T-helper 2 cell treated with Interferon-gamma antibody and Interleukin-4, amounts not matched to agents 100 ng/mL and 5 ng/mL, for 36 hours (primary cell): ENCODE measurements at regions not wholly inside any gene's neighbourhood (a gene's known extent, or its start where the extent isn't known, plus 50 kb on each side); places are given as distances from the start of the nearest gene placed in this dataset.
"Not testable (repeated sequence)": the region's sequence is repeated elsewhere in the genome, so short reads cannot be mapped to it uniquely, and the experiment has no call there.

Experiments used
- intact Hi-C: fragments of 100-400 bp; cut with micrococcal nuclease; formaldehyde crosslinking; loops from one replicate; pipeline ENCODE4 v1.15.1; 2023

DNA sequence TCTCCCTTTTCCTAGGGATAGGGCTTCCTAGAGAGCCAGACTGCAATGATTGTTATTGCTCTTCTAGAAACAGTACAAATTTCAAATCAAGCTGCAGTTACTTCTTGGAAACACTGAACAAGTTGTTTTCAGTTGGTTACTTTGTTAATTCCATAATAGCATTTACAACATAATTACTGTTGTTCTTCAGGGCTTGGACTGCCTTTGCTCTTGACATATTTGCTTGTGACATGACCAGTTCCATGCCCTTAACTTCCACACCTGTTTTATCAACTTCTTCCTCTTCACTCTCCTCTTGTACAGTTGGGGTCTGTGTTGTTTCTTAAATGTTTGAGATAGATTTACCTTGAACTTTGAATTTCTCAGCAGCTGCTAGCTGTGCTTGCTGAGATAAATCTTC lies 104.4 kb downstream of the SEC23IP start:
- intact Hi-C loops: no loop called here

DNA sequence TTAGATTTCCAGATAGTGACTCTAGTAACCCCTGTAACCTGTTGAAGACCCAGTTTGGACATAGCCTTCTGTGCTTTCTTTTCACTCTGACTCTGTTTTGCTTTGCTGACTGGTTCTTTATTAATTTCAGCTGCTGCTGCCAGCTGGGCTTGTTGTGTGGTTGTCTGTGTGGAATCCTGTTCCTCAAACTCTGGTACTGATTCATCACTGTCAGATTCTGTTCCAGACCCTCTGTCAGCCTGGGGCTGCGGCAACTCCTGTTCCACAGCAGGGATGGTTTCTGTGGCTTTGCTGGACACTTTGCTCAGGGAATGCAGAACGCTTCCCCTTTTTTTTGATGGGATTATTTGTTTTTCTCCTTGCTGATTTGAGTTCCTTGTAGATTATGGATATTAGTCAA lies 104.9 kb downstream of the SEC23IP start:
- intact Hi-C loops: no loop called here

DNA sequence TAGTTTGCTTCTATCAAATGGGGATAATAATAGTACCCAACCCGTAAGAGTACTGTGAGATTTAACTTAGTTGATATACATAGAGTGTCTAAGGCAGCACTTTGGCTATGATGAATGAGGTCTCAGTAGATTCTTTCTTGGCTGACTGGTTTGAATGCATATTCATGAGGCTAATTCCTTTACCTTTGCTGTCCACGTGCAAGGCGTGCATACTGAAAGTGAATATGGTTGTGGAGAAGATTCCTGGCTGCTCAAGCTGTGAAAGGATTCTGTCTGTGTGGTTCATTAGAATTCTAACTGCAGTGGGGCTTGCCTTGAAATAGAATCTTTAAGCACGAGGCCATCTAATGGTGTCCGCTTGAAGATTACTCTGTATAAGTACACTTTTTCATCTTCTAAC lies 110.3 kb downstream of the SEC23IP start:
- intact Hi-C loops: no loop called here

DNA sequence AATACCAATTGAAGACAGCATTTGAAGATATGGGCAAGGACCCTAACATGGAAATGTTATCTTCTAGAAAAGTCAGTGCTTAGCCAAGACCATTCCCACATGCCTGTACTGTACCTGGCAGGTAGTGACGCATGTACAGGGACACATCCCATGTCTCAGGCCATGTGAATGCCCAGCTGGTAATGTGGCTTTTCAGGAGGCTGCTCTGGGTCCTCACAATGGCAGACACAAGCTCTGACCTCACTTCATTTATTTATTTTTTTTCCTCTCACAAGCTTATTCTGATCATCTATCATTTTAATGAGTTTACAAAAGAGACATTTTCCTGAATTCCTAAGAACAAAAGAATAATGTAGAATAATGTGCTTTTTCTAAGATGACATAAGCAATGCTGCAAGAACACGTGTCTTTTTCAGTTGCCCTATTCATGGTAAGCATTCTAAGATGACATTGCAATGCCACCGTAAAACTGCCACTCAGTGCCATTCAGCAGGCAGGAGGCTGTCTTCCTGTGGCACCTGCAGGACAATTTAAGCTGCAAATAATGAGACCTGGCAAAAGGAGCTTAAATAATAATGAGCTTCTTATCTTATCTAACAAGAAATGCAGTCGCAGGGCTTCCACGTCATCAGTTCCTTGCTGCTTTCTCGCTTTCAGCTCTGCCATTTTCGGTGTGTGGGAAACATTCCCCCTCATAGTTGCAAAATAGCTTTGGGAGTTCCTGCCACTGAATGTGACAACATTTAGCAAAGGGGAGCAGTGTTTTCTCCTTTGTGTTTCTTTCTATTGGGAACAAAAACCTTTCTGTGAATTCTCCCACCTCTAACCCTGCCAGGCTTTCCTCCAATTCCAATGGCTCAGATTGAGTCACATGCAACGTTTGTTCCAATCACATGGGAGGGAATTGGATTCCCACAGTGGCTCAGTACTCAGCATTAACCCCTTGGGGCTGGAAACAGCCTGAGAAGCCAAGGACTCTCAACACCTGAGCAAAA lies 113.0 kb downstream of the SEC23IP start:
- intact Hi-C loops: no loop called here

DNA sequence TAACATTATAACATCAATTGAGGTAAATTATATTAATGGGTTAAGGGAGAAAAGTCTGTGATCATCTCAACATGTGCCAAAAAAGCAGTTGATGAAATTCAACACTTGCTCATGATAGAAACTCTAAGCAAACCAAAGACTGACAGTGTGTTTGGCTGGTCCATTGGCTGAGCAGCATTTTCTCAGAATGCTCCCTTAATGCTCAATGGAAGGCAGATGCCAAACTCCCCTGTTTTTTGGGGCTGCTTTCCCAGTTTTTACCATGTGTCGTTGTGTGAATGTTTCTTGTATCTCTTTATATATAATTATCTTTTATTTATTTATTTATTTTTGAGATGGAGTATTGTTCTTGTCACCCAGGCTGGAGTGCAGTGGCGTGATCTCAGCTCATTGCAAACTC lies 114.7 kb downstream of the SEC23IP start:
- intact Hi-C loops: no loop called here

DNA sequence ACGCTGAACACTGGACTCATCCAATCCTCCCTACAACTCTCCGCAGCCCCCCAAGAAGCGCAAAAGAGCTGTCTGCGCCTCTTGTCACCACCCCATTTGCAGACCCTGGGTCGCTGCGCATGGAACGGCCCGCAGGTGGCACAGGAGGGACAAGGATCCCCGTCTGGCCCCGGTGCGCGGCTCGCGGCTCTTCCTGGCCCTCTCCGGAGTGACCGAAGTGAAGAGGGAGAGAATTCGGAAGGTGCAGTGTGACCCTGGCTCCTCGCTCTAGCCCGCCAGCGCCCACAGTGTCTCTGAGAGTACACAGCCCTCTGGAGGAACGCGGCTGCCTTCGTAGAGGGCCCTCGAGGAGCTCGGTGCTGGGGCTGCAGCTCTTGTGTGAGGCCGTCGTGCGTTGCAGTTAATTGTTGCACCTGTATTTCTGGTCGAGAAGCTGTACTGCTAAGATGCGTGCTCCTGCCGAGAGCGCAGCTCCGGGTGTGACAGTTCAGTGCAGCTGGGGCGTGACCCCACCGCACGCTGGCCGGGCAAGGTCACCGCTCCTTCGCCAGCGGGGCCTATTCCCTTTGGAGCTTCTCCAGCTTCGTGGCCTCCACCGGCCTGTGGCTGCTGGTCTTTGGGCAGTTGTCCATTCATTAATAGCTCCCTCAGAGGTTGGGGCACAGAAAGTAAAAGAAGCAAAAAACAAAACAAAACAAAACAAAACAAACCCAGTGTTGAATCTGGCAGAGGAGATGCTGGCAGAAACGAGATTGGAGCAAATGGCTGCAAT lies 119.0 kb downstream of the SEC23IP start:
- intact Hi-C loops: no loop called here

DNA sequence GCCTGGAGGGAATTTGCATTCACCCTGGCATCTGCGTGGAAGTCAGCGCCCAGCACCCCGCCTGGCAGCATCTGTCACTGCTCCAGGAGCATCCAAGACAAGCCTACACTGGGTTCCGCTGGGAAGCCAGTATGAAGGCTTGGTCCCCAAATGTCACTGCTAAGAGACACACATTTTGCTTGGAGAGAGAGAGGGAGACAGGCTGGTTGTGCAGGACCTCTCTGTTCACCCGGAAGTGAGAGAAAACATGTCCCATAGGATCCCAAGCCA lies 119.5 kb downstream of the SEC23IP start:
- intact Hi-C loops: no loop called here

DNA sequence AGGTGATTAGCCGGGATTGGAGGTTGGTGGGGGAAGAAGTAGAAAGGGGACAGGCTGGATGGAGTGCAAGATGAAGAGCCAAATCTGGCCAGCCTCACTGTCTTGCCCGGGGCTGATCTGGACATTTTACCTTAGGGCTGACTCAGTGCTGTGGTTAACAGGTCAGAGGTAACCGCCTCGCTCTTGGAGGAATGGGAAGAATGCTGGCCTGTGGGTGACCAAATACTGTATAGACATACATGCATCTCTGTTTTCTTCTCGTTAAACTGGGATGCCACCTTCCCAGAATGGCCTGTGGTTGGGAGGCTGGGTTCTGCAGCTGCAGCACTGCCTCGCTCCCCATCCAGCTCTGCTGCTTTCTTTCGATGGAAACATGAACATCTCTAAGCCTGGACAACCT lies 120.0 kb downstream of the SEC23IP start:
- intact Hi-C loops: no loop called here

DNA sequence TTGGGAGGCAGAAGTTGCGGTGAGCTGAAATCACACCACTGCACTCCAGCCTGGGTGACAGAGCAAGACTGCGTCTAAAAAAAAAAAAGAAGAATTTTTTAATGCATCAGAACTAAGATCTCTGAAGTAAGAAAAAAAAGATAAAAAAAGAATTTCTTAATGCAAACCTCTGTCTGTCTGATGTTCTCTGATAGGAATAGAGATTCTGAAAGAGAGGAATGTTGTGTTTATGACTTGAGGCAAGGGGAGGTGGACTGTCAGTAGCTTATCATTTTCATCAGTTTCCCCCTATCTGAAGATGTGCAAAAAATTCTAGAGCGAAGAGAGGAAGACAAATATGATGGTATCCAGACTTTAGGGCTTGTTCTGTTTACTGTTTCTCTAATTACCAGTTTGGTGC lies 121.5 kb downstream of the SEC23IP start:
- intact Hi-C loops: no loop called here

DNA sequence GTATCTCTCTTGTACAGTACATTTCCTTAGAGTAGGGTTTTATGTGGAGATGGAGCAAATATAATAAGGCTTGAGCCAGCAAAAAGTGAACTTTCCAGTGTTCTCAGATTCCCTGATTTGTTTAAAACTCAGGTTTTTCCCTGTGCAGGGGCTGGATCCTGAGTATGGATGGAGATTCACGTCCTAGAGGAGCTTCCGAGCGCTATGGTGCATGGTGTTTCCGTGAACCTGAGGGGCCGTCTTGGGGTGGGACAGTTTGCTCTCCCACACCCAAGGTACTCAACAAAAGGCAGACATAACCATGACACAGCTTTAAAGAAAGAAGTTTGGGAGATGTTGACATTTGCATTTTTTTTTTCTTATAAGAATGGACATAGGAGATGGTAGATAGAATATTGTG lies 122.5 kb downstream of the SEC23IP start:
- intact Hi-C loops: no loop called here

DNA sequence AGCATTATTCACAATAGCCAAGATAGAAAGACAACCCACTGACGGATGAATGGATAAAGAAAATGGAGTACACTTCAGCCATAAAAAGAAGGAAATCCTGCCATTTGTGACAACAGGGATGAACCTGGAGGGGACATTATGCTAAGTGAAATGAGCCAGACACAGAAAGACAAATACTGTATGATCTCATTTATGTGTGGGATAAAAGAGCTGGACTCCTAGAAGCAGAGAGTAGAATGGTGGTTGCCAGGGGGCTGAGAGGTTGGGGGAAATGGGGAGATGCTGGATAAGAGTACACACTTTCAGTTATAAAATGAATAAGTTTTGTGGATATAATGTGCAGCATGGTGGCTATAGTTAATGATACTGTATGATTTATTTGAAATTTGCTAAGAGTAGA lies 124.4 kb downstream of the SEC23IP start:
- intact Hi-C loops: no loop called here

DNA sequence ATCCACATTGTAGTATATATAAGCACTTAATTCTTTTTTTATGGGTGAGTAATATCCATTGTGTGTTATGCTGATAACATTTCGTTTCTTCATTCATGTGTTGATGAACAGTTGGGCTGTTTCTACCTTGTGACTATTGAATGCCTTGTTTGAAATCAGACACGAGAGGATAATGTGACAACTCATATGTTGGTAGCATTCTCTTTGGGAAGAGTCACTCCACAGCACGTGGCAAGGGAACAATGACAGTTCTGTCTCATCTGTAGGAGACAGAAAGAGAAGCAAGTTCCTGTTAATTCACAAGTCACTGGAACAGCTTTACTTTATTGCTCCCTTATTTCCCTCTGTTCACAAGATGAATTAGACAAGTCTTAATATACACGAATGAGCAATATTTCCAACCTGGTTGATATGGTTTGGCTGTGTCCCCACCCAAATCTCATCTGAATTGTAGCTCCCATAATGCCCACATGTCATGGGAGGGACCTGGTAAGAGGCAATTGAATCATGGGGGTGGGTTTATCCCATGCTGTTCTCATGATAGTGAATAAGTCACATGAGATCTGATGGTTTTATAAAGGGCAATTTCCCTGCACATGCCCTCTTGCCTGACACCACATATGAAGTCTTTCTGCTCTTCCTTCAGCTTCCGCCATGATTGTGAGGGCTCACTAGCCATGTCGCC lies 125.3 kb downstream of the SEC23IP start:
- intact Hi-C loops: no loop called here

DNA sequence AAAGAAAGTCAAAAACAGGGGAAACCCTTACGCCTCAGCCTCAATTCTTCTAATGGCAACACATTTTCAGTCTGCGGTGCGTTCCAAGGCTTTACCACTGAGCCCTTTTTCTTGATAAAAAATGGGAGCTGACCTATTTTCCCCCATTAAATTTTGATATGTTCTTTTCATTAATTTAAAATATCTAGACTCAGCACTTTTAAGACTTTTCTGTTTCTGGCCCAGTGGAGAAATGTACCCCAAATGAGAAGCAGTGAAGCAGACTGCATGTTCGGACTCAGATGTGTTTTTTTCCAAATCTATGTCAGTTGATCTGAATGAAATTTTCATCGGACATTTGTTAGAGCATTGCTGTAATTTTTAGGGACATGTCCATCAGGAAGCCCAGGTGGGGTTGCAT lies 126.2 kb downstream of the SEC23IP start:
- intact Hi-C loops: no loop called here

DNA sequence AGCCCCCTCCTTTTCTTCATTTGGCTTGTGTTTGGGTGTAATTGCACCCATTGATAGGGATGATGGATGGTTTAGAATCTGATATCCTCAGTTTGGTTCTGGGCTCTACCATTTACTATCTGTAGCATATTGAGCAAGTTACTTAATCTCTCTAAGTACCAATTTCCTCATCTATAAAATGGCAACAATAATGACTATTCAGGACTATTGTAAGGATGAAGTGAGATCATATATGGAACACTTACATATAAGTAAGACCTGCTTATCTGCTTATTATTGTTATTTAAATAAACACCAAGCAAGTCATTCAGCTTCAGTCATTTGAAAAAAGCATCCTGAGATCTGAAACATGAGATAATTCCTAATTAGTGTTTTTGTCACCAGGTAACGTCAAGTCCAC lies 127.0 kb downstream of the SEC23IP start:
- intact Hi-C loops: no loop called here

DNA sequence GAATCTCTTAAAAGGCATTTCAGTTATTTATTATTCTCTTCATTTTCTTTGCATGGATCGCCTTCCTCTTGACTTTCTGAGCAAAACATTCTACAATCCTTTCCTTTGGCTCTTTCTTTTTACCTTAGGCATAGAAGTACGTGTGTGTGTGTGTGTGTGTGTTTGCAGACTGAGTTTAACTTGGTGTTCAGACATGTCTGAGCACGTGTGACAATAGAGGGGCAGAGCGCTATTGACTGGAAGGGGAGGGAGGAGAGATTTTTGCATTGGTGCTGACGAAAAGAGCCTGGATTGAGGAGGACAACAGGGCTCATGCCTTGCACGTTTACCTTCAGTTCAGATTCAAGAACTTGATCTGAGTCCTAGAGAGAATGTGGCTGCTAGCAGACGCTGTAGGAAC lies 129.8 kb downstream of the SEC23IP start:
- intact Hi-C loops: no loop called here

DNA sequence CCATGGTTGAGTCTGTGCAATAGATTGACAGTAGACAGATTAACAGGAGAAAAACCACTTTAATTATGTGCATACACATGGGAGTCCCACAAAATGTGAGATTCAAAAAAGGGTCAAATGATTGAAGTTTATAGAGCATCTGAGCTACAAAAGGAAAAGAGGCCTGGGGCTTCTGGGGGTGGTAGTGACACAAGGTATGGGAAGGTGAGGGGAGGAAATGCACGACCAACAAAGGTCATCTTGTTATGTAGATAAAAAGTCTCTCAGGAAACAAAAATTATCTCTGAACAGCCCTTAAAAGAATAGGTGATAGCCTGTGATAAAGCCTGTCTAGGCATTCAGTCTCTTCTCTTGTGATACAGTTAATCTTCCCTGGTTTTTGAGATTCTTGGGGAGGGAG lies 141.7 kb downstream of the SEC23IP start:
- intact Hi-C loops: no loop called here

DNA sequence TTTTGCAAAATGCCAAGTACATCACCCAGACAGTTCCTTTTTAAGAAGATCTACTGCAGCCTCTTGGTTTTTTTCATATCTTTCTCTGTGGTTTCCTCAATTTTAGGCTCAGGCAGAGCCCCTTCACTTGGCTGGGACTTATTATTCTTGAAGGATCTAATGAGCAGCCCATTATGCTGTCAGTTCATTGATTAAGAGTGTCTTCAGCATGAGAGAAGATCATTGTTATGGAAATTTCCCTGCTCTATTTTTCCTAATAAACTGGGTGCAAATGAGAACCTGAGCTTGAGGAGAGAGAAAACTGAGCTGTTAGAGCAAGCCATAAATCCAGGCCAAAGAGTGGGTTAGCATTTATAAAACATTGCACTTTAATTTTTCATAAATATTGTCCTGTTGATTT lies 146.5 kb downstream of the SEC23IP start:
- intact Hi-C loops: no loop called here

DNA sequence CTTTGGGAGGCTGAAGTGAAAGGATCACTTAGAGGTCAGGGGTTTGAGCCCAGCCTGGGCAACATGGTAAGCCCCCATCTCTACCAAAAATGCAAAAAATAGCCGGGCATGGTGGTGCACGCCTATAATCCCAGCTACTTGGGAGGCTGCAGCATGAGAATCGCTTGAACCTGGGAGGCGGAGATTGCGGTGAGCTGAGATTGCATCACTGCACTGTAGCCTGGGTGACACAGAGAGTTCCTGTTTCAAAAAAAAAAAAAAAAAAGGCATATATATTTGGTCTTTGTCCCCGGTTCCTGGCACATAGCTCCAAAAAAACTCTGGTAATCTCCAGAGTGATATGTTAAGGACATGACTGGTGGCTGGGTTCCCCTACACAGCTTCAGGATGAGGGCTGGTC lies 147.3 kb downstream of the SEC23IP start:
- intact Hi-C loops: no loop called here

DNA sequence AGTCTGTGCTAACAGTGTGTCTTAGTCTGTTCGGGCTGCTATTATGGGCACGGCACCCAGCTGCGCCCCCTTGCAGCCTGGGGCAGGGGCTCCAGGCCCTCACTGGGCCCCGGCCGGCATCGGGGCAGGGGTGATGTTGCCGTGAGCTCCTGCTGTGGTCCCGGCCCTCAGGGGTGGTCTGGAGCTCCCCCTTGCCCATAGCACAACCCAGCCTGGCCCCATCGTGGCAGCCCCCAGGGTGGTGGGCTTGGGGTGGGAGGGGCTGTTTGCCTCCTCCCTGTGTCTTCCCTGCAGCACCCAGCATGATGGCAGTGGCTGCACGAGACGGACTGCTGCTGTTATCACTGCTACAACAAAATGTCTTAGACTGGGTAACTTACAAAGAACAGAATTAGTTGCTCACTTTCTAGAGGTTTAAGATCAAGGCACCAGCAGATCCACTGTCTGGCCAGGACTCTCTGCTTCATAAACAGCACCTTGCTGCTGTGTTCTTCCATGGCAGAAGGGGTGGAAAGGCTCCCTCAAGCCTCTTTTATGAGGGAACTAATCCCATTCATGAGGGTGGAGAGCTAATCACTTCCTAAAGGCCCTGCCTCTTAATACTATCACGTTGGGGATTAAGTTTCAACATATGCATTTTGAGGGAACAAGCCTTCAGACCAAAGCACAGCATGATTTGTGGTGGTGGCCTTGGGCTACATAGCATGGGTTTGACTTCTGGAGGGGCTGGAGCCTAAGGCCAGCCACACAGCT lies 149.5 kb downstream of the SEC23IP start:
- intact Hi-C loops: no loop called here

DNA sequence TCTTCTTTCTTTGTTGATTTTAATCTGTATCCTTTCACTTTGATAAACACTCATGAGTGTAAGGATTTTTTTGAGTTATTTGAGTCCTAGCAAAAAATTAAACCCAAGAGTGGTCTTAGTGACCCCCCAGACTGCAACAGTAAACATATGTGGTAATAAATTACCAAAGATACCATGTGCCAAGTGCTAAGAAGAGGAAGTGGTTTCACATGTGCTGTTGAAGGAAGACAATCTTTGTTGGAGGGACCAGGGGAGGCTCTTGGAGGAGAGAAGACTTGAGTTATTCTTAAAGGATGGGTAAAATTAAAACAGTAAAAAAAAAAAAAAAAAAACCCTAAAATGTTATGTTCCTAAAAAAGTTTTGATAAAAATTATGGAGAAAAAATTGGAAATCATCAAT lies 150.2 kb downstream of the SEC23IP start:
- intact Hi-C loops: no loop called here

DNA sequence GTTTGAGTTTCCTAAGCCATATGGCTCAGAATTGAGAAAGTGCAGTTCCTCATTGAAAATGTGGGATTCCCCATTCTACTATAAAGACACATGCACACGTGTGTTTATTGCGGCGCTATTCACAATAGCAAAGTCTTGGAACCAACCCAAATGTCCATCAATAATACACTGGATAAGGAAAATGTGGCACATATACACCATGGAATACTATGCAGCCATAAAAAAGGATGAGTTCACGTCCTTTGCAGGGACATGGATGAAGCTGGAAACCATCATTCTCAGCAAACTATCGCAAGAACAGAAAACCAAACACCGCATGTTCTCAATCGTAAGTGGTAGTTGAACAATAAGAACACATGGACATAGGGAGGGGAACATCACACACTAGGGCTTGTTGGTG lies 154.8 kb downstream of the SEC23IP start:
- intact Hi-C loops: not testable (repeated sequence)

DNA sequence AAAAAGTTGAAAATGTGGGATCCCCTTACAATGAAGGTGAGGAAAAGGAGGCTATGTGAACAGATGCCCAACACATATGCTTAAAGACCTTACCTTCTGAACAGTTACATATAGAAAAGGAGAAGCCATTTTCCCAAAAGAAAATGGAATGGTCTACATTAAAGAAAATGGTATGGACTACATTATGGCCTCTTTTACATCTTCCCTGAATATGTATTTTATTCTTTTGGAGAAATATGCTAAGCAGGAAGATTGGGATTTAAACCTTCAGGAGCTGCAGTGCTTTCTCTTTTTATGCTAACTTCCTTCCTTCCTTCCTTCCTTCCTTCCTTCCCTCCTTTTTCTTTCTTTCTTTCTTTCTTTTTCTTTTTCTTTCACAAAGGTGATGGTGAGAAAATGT lies 155.4 kb downstream of the SEC23IP start:
- intact Hi-C loops: no loop called here
